Hepatocyte (in vitro differentiated cells): ENCODE measurements at regions not wholly inside any gene's neighbourhood (a gene's known extent, or its start where the extent isn't known, plus 50 kb on each side); places are given as distances from the start of the nearest gene placed in this dataset.

Source experiments
- EZH2phosphoT487 ChIP-seq: fragments of 200-600 bp; sonication (generic); IDR thresholded peaks from one replicate; pipeline ENCODE4 v1.6.1; 2018; ENCODE audit warnings: antibody characterized with exemption, mild to moderate bottlenecking, low read depth, moderate library complexity; ENCODE audit not compliant: unreplicated experiment, severe bottlenecking
- TF ChIP-seq, protein P1 (sequence below): fragments of 200-600 bp; sonication (generic); IDR thresholded peaks from 2 replicates; pipeline ENCODE4 v1.5.1; 2016; ENCODE audit warnings: antibody characterized with exemption, mild to moderate bottlenecking; ENCODE audit not compliant: poor library complexity

DNA sequence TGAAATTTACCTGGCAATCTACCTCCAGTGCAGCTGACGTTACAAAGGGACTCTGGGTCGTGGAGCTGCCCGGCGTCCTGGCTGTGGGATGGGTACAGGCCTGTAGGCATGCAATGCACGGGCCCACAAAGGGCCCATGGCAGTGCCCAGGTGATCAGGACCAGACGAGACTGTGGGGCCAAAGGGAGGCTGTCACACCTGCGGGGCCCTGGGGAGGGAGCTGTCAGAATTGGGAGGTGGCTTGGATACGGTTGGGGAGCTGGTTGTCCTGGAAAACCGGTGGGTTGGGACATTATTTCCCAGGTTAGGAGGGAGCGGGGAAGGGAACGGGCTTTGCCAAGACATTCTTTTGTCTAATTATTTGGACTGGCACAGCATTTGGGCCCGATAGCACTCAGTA lies 958.5 kb downstream of the BRD1 start:
- TF ChIP-seq, protein P1, sequence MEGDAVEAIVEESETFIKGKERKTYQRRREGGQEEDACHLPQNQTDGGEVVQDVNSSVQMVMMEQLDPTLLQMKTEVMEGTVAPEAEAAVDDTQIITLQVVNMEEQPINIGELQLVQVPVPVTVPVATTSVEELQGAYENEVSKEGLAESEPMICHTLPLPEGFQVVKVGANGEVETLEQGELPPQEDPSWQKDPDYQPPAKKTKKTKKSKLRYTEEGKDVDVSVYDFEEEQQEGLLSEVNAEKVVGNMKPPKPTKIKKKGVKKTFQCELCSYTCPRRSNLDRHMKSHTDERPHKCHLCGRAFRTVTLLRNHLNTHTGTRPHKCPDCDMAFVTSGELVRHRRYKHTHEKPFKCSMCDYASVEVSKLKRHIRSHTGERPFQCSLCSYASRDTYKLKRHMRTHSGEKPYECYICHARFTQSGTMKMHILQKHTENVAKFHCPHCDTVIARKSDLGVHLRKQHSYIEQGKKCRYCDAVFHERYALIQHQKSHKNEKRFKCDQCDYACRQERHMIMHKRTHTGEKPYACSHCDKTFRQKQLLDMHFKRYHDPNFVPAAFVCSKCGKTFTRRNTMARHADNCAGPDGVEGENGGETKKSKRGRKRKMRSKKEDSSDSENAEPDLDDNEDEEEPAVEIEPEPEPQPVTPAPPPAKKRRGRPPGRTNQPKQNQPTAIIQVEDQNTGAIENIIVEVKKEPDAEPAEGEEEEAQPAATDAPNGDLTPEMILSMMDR = no peak
- no peak for TF ChIP-seq EZH2phosphoT487
